HG03025 (cell line): ENCODE measurements at regions not wholly inside any gene's neighbourhood (a gene's known extent, or its start where the extent isn't known, plus 50 kb on each side); places are given as distances from the start of the nearest gene placed in this dataset.

ENCODE experiments used
- ATAC-seq: cut with Tn5 transposase; IDR thresholded peaks from one replicate; pipeline ENCODE4 v1.9.1; 2021; ENCODE audit warnings: mild to moderate bottlenecking, moderate library complexity; ENCODE audit not compliant: unreplicated experiment, low FRiP score

GRCh38 chr4:65139998-65140397, 530.3 kb downstream of the EPHA5 start:
- no peak for ATAC-seq

- peak; percentile 73 for ATAC-seq
Observed at GRCh38 chr4:65126200-65126599, 544.1 kb downstream of the EPHA5 start.

GRCh38 chr4:65120287-65120686, 550.0 kb downstream of the EPHA5 start:
- ATAC-seq: peak; percentile 75

- ATAC-seq: no peak
Observed at GRCh38 chr4:65102419-65102818, 567.9 kb downstream of the EPHA5 start.

GRCh38 chr4:65096630-65097029, 573.7 kb downstream of the EPHA5 start:
- ATAC-seq: no peak

- no peak for ATAC-seq
Observed at GRCh38 chr4:65089666-65090065, 580.6 kb downstream of the EPHA5 start.

- no peak for ATAC-seq
Observed at GRCh38 chr4:65083076-65083475, 587.2 kb downstream of the EPHA5 start.

- ATAC-seq: no peak
Observed at GRCh38 chr4:65071564-65071963, 598.7 kb downstream of the EPHA5 start.

- no peak for ATAC-seq
Observed at GRCh38 chr4:65069177-65069576, 601.1 kb downstream of the EPHA5 start.

- no peak for ATAC-seq
Observed at GRCh38 chr4:65066106-65066505, 604.2 kb downstream of the EPHA5 start.

- ATAC-seq: no peak
Observed at GRCh38 chr4:65063601-65064000, 606.7 kb downstream of the EPHA5 start.

- no peak for ATAC-seq
Observed at GRCh38 chr4:65050786-65051185, 619.5 kb downstream of the EPHA5 start.

- ATAC-seq: no peak
Observed at GRCh38 chr4:65046192-65047133, 623.8 kb downstream of the EPHA5 start.

GRCh38 chr4:65033899-65034298, 624.6 kb upstream of the TECRL start:
- ATAC-seq: no peak

- no peak for ATAC-seq
Observed at GRCh38 chr4:65028592-65028991, 619.3 kb upstream of the TECRL start.

GRCh38 chr4:65023883-65024670, 614.8 kb upstream of the TECRL start:
- no peak for ATAC-seq

GRCh38 chr4:65023081-65023480, 613.8 kb upstream of the TECRL start:
- no peak for ATAC-seq

GRCh38 chr4:65021737-65022136, 612.5 kb upstream of the TECRL start:
- ATAC-seq: no peak

GRCh38 chr4:65021149-65021548, 611.9 kb upstream of the TECRL start:
- ATAC-seq: no peak

GRCh38 chr4:65019775-65020174, 610.5 kb upstream of the TECRL start:
- ATAC-seq: no peak

GRCh38 chr4:65018313-65018712, 609.1 kb upstream of the TECRL start:
- no peak for ATAC-seq

GRCh38 chr4:65014078-65014477, 604.8 kb upstream of the TECRL start:
- no peak for ATAC-seq
